Transverse colon (tissue), 3 donors: ENCODE measurements at regions not wholly inside any gene's neighbourhood (a gene's known extent, or its start where the extent isn't known, plus 50 kb on each side); places are given as distances from the start of the nearest gene placed in this dataset.

ENCODE experiments used
- POLR2A ChIP-seq: fragments of 450-650 bp; IDR thresholded peaks from one replicate; pipeline ENCODE4 v1.6.1; 2016; ENCODE audit warnings: antibody characterized with exemption, mild to moderate bottlenecking, moderate library complexity
- POLR2AphosphoS5 ChIP-seq, 3 donors: sonication (generic); formaldehyde crosslinking; IDR thresholded peaks; one replicate each; pipeline ENCODE4 v1.6.1; 2016; ENCODE audit warnings: antibody characterized with exemption in 3 of 3

GRCh38 chr2:40953341-40953740 lies 501.5 kb upstream of the SLC8A1 start:
- TF ChIP-seq POLR2AphosphoS5 (IDR thresholded peaks at IDR 0.05) (no peak), POLR2A (no peak)
